Liver (tissue), 7 donors: ENCODE measurements at regions not wholly inside any gene's neighbourhood (a gene's known extent, or its start where the extent isn't known, plus 50 kb on each side); places are given as distances from the start of the nearest gene placed in this dataset.
"Not testable (repeated sequence)": the region's sequence is repeated elsewhere in the genome, so short reads cannot be mapped to it uniquely, and the experiment has no call there.

Experiments
- DNase-seq: peaks from one replicate; pipeline ENCODE4 v3.0.0-alpha.2; 2017; ENCODE audit warnings: low spot score
- H3K27ac ChIP-seq, 2 donors: one replicate each; pipeline ENCODE4 v1.7.0; 2013; ENCODE audit warnings: inconsistent platforms in 2 of 2, low read length in 2 of 2, control low read depth in 1 of 2, low read depth in 1 of 2, mild to moderate bottlenecking in 1 of 2
- H3K27me3 ChIP-seq, 4 donors: one replicate each; pipeline versions ENCODE4 v1.6.1 to v1.7.0; 2013; ENCODE audit warnings: low read length in 3 of 4, inconsistent platforms in 1 of 4, mild to moderate bottlenecking in 1 of 4, moderate library complexity in 1 of 4; ENCODE audit not compliant: control insufficient read depth in 4 of 4, insufficient read depth in 4 of 4
- H3K36me3 ChIP-seq, 4 donors: one replicate each; pipeline versions ENCODE4 v1.6.1 to v1.7.0; 2013; ENCODE audit warnings: low read length in 3 of 4, mild to moderate bottlenecking in 3 of 4, low read depth in 1 of 4, moderate library complexity in 1 of 4; ENCODE audit not compliant: control insufficient read depth in 4 of 4, insufficient read depth in 3 of 4
- H3K4me1 ChIP-seq, 4 donors: one replicate each; pipeline versions ENCODE4 v1.6.1 to v1.7.0; 2013; ENCODE audit warnings: low read length in 3 of 4, mild to moderate bottlenecking in 3 of 4, moderate library complexity in 1 of 4; ENCODE audit not compliant: control insufficient read depth in 4 of 4, insufficient read depth in 4 of 4
- H3K4me3 ChIP-seq, 3 donors: one replicate each; pipeline versions ENCODE4 v1.6.1 to v1.7.0; 2013; ENCODE audit warnings: low read length in 3 of 3, control low read depth in 1 of 3, low read depth in 1 of 3, mild to moderate bottlenecking in 1 of 3
- H3K9ac ChIP-seq, 2 donors: one replicate each; pipeline ENCODE4 v1.7.0; 2013; ENCODE audit warnings: low read length in 2 of 2, mild to moderate bottlenecking in 2 of 2, moderate library complexity in 2 of 2, control low read depth in 1 of 2, low read depth in 1 of 2
- H3K9me3 ChIP-seq, 4 donors: one replicate each; pipeline versions ENCODE4 v1.6.1 to v1.7.0; 2013; ENCODE audit warnings: low read length in 3 of 4; ENCODE audit not compliant: control insufficient read depth in 4 of 4
- ATF3 ChIP-seq: IDR thresholded peaks from 2 replicates; pipeline ENCODE4 v1.6.1; 2016; ENCODE audit warnings: antibody characterized with exemption
- EGR1 ChIP-seq, 2 donors: IDR thresholded peaks; 2 replicates each; pipeline ENCODE4 v1.6.1; 2016 to 2018; ENCODE audit warnings: antibody characterized with exemption in 2 of 2, low read depth in 2 of 2
- FOXA1 ChIP-seq: IDR thresholded peaks from 2 replicates; pipeline ENCODE4 v1.6.1; 2016; ENCODE audit warnings: antibody characterized with exemption
- FOXA2 ChIP-seq: IDR thresholded peaks from 2 replicates; pipeline ENCODE4 v1.6.1; 2016; ENCODE audit warnings: antibody characterized with exemption
- GABPA ChIP-seq, 2 donors: IDR thresholded peaks in 1 of 2; conservative IDR thresholded peaks in 1 of 2; 2 replicates each; pipeline ENCODE4 v1.6.1; 2016; ENCODE audit warnings: antibody characterized with exemption in 2 of 2, mild to moderate bottlenecking in 1 of 2, moderate library complexity in 1 of 2
- HNF4A ChIP-seq, 2 donors: conservative IDR thresholded peaks; 2 replicates each; pipeline ENCODE4 v1.6.1; 2016; ENCODE audit warnings: antibody characterized with exemption in 2 of 2, mild to moderate bottlenecking in 2 of 2
- HNF4G ChIP-seq: IDR thresholded peaks from 2 replicates; pipeline ENCODE4 v1.6.1; 2016; ENCODE audit warnings: antibody characterized with exemption
- JUND ChIP-seq, 2 donors: IDR thresholded peaks; 2 replicates each; pipeline ENCODE4 v1.6.1; 2016; ENCODE audit warnings: antibody characterized with exemption in 2 of 2
- NR2F2 ChIP-seq: IDR thresholded peaks from 2 replicates; pipeline ENCODE4 v1.6.1; 2016; ENCODE audit warnings: antibody characterized with exemption
- RAD21 ChIP-seq, 2 donors: IDR thresholded peaks; 2 replicates each; pipeline ENCODE4 v1.6.1; 2016; ENCODE audit warnings: antibody characterized with exemption in 2 of 2, mild to moderate bottlenecking in 2 of 2
- SP1 ChIP-seq: IDR thresholded peaks from 2 replicates; pipeline ENCODE4 v1.6.1; 2018; ENCODE audit warnings: antibody characterized with exemption, mild to moderate bottlenecking
- TAF1 ChIP-seq: conservative IDR thresholded peaks from 2 replicates; pipeline ENCODE4 v1.6.1; 2016; ENCODE audit warnings: antibody characterized with exemption, mild to moderate bottlenecking
- YY1 ChIP-seq: IDR thresholded peaks from 2 replicates; pipeline ENCODE4 v1.6.1; 2016; ENCODE audit warnings: antibody characterized with exemption, mild to moderate bottlenecking
- ZBTB33 ChIP-seq: IDR thresholded peaks from 2 replicates; pipeline ENCODE4 v1.6.1; 2016; ENCODE audit warnings: antibody characterized with exemption
- WGBS: extraction: QIAGEN DNeasy Blood & Tissue Kit; methylation state at CpG from one replicate; pipeline ENCODE4 v1.1.7; 2013; 5-methylcytosine and 5-hydroxymethylcytosine counted together
- TF ChIP-seq, protein P1 (sequence below): IDR thresholded peaks from 2 replicates; pipeline ENCODE4 v1.6.1; 2016; ENCODE audit warnings: antibody characterized with exemption, mild to moderate bottlenecking
- TF ChIP-seq, protein P2 (sequence below): IDR thresholded peaks from 2 replicates; pipeline ENCODE4 v1.6.1; 2016; ENCODE audit warnings: antibody characterized with exemption
- donor health status: healthy.
- donor health status: healthy.
- donor health status: healthy.
- donor health status: healthy.

DNA sequence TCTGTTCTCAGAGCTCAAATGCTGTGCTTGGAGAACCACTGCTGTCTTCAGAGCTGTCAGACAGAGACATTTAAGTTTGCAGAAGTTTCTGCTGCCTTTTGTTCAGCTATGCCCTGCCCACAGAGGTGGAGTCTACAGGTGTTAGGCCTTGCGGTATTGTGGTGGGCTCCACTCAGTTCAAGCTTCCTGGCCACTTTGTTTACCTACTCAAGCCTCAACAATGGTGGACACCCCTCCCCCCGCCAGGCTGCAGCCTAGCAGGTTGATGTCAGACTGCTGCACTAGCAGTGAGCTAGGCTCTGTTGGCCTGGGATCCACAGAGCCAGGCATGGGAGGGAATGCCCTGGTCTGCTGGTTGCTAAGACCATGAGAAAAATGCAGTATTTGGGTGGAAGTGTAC is 323.8 kb downstream of the BCAT1 start:
- no peak for TF ChIP-seq GABPA (IDR thresholded peaks at IDR 0.05 in 1 of 2, conservative IDR thresholded peaks at IDR 0.05 in 1 of 2)
- no peak for TF ChIP-seq FOXA1
- TF ChIP-seq, protein P1, sequence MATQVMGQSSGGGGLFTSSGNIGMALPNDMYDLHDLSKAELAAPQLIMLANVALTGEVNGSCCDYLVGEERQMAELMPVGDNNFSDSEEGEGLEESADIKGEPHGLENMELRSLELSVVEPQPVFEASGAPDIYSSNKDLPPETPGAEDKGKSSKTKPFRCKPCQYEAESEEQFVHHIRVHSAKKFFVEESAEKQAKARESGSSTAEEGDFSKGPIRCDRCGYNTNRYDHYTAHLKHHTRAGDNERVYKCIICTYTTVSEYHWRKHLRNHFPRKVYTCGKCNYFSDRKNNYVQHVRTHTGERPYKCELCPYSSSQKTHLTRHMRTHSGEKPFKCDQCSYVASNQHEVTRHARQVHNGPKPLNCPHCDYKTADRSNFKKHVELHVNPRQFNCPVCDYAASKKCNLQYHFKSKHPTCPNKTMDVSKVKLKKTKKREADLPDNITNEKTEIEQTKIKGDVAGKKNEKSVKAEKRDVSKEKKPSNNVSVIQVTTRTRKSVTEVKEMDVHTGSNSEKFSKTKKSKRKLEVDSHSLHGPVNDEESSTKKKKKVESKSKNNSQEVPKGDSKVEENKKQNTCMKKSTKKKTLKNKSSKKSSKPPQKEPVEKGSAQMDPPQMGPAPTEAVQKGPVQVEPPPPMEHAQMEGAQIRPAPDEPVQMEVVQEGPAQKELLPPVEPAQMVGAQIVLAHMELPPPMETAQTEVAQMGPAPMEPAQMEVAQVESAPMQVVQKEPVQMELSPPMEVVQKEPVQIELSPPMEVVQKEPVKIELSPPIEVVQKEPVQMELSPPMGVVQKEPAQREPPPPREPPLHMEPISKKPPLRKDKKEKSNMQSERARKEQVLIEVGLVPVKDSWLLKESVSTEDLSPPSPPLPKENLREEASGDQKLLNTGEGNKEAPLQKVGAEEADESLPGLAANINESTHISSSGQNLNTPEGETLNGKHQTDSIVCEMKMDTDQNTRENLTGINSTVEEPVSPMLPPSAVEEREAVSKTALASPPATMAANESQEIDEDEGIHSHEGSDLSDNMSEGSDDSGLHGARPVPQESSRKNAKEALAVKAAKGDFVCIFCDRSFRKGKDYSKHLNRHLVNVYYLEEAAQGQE = no peak
- H3K9ac ChIP-seq = no peak overlapping the region

GRCh38 chr12:24619954-24620353 is 328.9 kb downstream of the BCAT1 start:
- H3K9ac ChIP-seq, H3K27me3 ChIP-seq, DNase-seq, H3K4me1 ChIP-seq, H3K27ac ChIP-seq, H3K36me3 ChIP-seq, H3K4me3 ChIP-seq, H3K9me3 ChIP-seq: not testable (repeated sequence)
- WGBS = 96% methylated on average over 6 of the region's 6 CpGs

More for the DNA sequence above, 323.8 kb downstream of the BCAT1 start:
- H3K4me3 ChIP-seq = no peak overlapping the region
- H3K36me3 ChIP-seq = no peaks in the 10 kb centered on the region
- no peak overlapping the region for H3K27ac ChIP-seq
- 96% methylated on average over 2 of the region's 2 CpGs for WGBS
- no peak for DNase-seq
- no peaks in the 10 kb centered on the region for H3K4me1 ChIP-seq
- no peaks in the 10 kb centered on the region for H3K9me3 ChIP-seq
- H3K27me3 ChIP-seq = no peaks in the 10 kb centered on the region

DNA sequence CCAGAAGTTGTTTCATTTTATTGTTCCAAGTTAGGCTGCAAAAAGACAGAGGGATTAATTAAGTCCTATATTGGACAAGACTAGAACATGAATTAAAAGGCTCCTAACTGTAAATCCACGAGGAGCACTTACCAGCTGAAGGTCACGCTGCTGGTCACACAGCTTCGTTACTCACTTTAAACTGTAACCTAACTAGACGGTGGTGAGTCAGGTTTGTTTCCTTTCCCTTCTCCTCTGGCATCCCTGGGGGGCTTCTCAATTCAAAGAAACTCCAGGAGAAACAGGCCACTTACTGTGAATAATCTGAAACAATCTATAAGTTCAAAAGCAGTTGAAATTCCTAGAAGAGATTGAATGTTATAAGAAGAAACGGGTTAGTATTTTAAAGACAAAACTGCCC is 331.4 kb downstream of the BCAT1 start:
- H3K4me1 ChIP-seq = no peaks in the 10 kb centered on the region
- no peaks in the 10 kb centered on the region for H3K9me3 ChIP-seq
- H3K27ac ChIP-seq = no peak overlapping the region
- no peak for DNase-seq
- 73% methylated on average over 5 of the region's 5 CpGs for WGBS
- H3K4me3 ChIP-seq = no peak overlapping the region
- TF ChIP-seq NR2F2 = no peak
- H3K36me3 ChIP-seq = no peaks in the 10 kb centered on the region
- no peaks in the 10 kb centered on the region for H3K27me3 ChIP-seq
- no peak overlapping the region for H3K9ac ChIP-seq

GRCh38 chr12:24615967-24616411 is 332.9 kb downstream of the BCAT1 start:
- Histone ChIP-seq H3K9me3 (no peaks in the 10 kb centered on the region), H3K36me3 (no peaks in the 10 kb centered on the region), H3K9ac (no peak overlapping the region), H3K4me3 (no peak overlapping the region), H3K4me1 (no peaks in the 10 kb centered on the region), H3K27me3 (no peaks in the 10 kb centered on the region), H3K27ac (no peak overlapping the region)
- no peak for DNase-seq
- 82% methylated on average over 3 of the region's 3 CpGs for WGBS
- no peak for TF ChIP-seq SP1
- TF ChIP-seq YY1 = no peak
- no peak for TF ChIP-seq EGR1 (IDR thresholded peaks at IDR 0.05; ENCODE audit: low read depth in 2 of 2)
- TF ChIP-seq GABPA (IDR thresholded peaks at IDR 0.05 in 1 of 2, conservative IDR thresholded peaks at IDR 0.05 in 1 of 2) = no peak
- TF ChIP-seq FOXA2 = no peak
- no peak for TF ChIP-seq RAD21 (IDR thresholded peaks at IDR 0.05)
- no peak for TF ChIP-seq ATF3
- no peak for TF ChIP-seq HNF4G
- no peak for TF ChIP-seq HNF4A (conservative IDR thresholded peaks at IDR 0.05)
- TF ChIP-seq TAF1 = no peak
- TF ChIP-seq, protein P1 = no peak
- TF ChIP-seq ZBTB33 = no peak
- TF ChIP-seq, protein P2, sequence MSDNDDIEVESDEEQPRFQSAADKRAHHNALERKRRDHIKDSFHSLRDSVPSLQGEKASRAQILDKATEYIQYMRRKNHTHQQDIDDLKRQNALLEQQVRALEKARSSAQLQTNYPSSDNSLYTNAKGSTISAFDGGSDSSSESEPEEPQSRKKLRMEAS = no peak
- no peak for TF ChIP-seq JUND (IDR thresholded peaks at IDR 0.05)
